RWPE1 (cell line): ENCODE measurements at regions not wholly inside any gene's neighbourhood (a gene's known extent, or its start where the extent isn't known, plus 50 kb on each side); places are given as distances from the start of the nearest gene placed in this dataset.

Source experiments
- CTCF ChIA-PET: fragments of 350-600 bp; sonication (Branson Sonifier 250); formaldehyde crosslinking; extraction: SDS; loops from one replicate; lab custom pipeline; 2021; lab: Yijun Ruan, JAX
- POLR2A ChIA-PET: fragments of 400-600 bp; formaldehyde crosslinking; extraction: SDS; loops from one replicate; lab custom pipeline; 2020; ENCODE audit warnings: antibody characterized with exemption; ENCODE audit not compliant: low non-redundant PET; lab: Yijun Ruan, JAX
- DNase-seq: peaks from one replicate; pipeline ENCODE4 v3.0.0; 2012; ENCODE audit warnings: low spot score
- H3K27ac ChIP-seq: fragments of 450-650 bp; 2 replicates; pipeline ENCODE4 v1.5.1; 2017
- CTCF ChIP-seq: fragments of 450-650 bp; conservative IDR thresholded peaks from 2 replicates; pipeline ENCODE4 v1.5.1; 2017; ENCODE audit warnings: low read depth, mild to moderate bottlenecking

GRCh38 chr14:29126361-29126760, 359.8 kb downstream of the FOXG1 start:
- no peak overlapping the region for H3K27ac ChIP-seq
- no peak for TF ChIP-seq CTCF
- no peak for DNase-seq
- POLR2A ChIA-PET = no interaction called here
- CTCF ChIA-PET = no interaction called here

GRCh38 chr14:29126865-29127264, 360.3 kb downstream of the FOXG1 start:
- H3K27ac ChIP-seq = no peak overlapping the region
- ChIA-PET POLR2A (no interaction called here), CTCF (no interaction called here)
- DNase-seq = no peak
- TF ChIP-seq CTCF = no peak

GRCh38 chr14:29140016-29140415, 373.4 kb downstream of the FOXG1 start:
- TF ChIP-seq CTCF = no peak
- POLR2A ChIA-PET = no interaction called here

GRCh38 chr14:29144621-29145020, 378.0 kb downstream of the FOXG1 start:
- POLR2A ChIA-PET = no interaction called here
- CTCF ChIA-PET = no interaction called here
- no peak for TF ChIP-seq CTCF
- DNase-seq = peak; percentile 14
- H3K27ac ChIP-seq = no peak overlapping the region

More at GRCh38 chr14:29140016-29140415, 373.4 kb downstream of the FOXG1 start:
- H3K27ac ChIP-seq = no peak overlapping the region
- no peak for DNase-seq
- CTCF ChIA-PET = no interaction called here

GRCh38 chr14:29148221-29148620, 381.6 kb downstream of the FOXG1 start:
- DNase-seq = no peak
- ChIA-PET POLR2A (no interaction called here), CTCF (no interaction called here)
- TF ChIP-seq CTCF = no peak
- no peak overlapping the region for H3K27ac ChIP-seq

- H3K27ac ChIP-seq = no peak overlapping the region
- no peak for TF ChIP-seq CTCF
- ChIA-PET CTCF (no interaction called here), POLR2A (no interaction called here)
- DNase-seq = no peak
Measured at GRCh38 chr14:29149798-29150197, 383.2 kb downstream of the FOXG1 start.

- no peak for TF ChIP-seq CTCF
- DNase-seq = no peak
- no peak overlapping the region for H3K27ac ChIP-seq
- ChIA-PET POLR2A (no interaction called here), CTCF (no interaction called here)
Measured at GRCh38 chr14:29150659-29151058, 384.1 kb downstream of the FOXG1 start.
